Natural killer cell treated with Interleukin-12 subunit alpha and Interleukin-12 subunit beta and Interleukin-15 and Interleukin-18, amount 100 ng/mL, for 72 hours (primary cell): ENCODE measurements at regions not wholly inside any gene's neighbourhood (a gene's known extent, or its start where the extent isn't known, plus 50 kb on each side); places are given as distances from the start of the nearest gene placed in this dataset.

Experiments
- ATAC-seq, 2 donors: fragments of 150-1000 bp; cut with Tn5 transposase in 1 of 2; sonication (Bioruptor Pico), chemical (Tn5 transposase) in 1 of 2; 2 replicates each; pipeline ENCODE4 v1.10.0; 2021
- DNase-seq: peaks from one replicate; pipeline ENCODE4 v3.0.0; 2022; ENCODE audit warnings: low spot score
- H3K27ac Mint-ChIP-seq, 2 donors: 1 replicate in 1 of 2; 2 replicates in 1 of 2; pipeline ENCODE4 v1.8.0; 2022; ENCODE audit warnings: mixed read lengths in 2 of 2, mild to moderate bottlenecking in 1 of 2, moderate library complexity in 1 of 2
- H3K27me3 Mint-ChIP-seq, 2 donors: 1 replicate in 1 of 2; 2 replicates in 1 of 2; pipeline ENCODE4 v1.8.0; 2022; ENCODE audit warnings: mixed read lengths in 2 of 2
- H3K36me3 Mint-ChIP-seq: one replicate; pipeline ENCODE4 v1.8.0; 2022; ENCODE audit warnings: mixed read lengths
- H3K4me1 Mint-ChIP-seq, 2 donors: 1 replicate in 1 of 2; 2 replicates in 1 of 2; pipeline ENCODE4 v1.8.0; 2022; ENCODE audit warnings: low read depth in 2 of 2, mixed read lengths in 2 of 2, mild to moderate bottlenecking in 1 of 2
- H3K4me3 Mint-ChIP-seq: one replicate; pipeline ENCODE4 v1.8.0; 2022; ENCODE audit warnings: mixed read lengths
- H3K9me3 Mint-ChIP-seq: 2 replicates; pipeline ENCODE4 v1.8.0; 2022; ENCODE audit warnings: mixed read lengths

DNA sequence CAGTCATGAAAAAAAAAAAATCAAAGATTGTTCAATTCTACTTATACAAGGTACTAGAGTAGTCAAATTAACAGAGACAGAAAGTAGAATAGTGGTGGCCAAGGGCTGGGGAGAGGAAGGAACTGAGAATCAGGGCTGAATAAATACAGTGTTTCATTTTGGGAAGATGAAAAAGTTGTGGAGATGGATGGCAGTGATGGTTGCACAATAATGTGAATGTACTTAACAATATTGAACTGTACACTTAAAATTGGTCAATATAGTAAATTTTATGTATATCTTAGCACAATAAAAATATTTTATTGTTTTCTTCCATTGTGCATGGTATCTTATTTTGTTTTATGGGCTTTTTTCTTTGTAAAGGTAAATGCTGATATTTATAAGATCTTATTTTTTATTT lies 262.2 kb upstream of the AGTR1 start:
- DNase-seq (no peak), ATAC-seq (no peak)
- no peak overlapping the region for H3K27ac Mint-ChIP-seq
- no peaks in the 10 kb centered on the region for H3K36me3 Mint-ChIP-seq
- H3K4me3 Mint-ChIP-seq: no peak overlapping the region
- H3K9me3 Mint-ChIP-seq: peaks cover 20% of the 10 kb centered on the region
- H3K4me1 Mint-ChIP-seq: no peaks in the 10 kb centered on the region
- H3K27me3 Mint-ChIP-seq: no peaks in the 10 kb centered on the region

- Mint-ChIP-seq H3K27ac (no peak overlapping the region), H3K27me3 (no peaks in the 10 kb centered on the region), H3K36me3 (no peaks in the 10 kb centered on the region), H3K4me3 (no peak overlapping the region), H3K4me1 (no peaks in the 10 kb centered on the region), H3K9me3 (peaks cover 19% of the 10 kb centered on the region)
- DNase-seq (no peak), ATAC-seq (no peak)
Observed at GRCh38 chr3:148439254-148439822, 258.4 kb upstream of the AGTR1 start.

DNA sequence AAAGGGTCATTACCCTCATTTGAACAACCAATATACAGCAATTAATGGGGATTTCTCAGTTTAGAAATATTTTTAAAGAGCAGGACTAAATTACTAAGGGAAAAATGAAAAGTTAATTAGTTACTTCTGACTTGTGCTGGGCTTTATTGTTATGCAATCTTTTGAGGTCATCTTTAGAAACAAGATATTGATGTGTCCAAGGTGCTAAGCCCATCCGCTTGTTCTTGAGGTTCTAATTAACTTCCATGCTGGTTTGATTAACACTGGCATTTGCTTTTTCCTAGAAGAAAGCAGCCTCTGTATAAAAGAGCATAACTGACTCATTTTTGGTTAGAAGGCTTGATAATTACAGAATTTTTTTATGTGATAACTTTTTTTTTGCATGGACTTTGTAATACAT lies 256.5 kb upstream of the AGTR1 start:
- Mint-ChIP-seq H3K27ac (no peak overlapping the region), H3K36me3 (no peaks in the 10 kb centered on the region), H3K27me3 (no peaks in the 10 kb centered on the region), H3K9me3 (peaks cover 14% of the 10 kb centered on the region), H3K4me1 (no peaks in the 10 kb centered on the region), H3K4me3 (no peak overlapping the region)
- no peak for ATAC-seq
- no peak for DNase-seq

DNA sequence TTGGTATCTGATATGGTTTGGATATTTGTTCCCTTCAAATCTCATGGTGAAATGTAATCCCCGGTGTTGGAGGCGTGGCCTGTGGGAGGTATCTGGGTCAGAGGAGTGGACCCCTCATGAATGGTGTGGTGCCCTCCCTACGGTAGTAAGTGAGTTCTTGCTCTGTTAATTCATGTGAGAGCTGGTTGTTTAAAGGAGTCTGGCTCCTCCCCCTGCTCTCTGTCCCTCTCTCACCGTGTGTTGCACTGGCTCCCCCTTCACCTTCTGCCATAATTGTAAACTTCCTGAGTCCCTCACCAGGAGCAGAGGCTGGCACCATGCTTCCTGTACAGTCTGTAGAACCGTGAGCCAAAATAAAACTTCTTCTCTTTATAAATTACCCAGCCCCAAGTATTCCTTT lies 246.9 kb upstream of the AGTR1 start:
- no peaks in the 10 kb centered on the region for H3K27me3 Mint-ChIP-seq
- H3K4me3 Mint-ChIP-seq: no peak overlapping the region
- no peaks in the 10 kb centered on the region for H3K36me3 Mint-ChIP-seq
- no peak overlapping the region for H3K27ac Mint-ChIP-seq
- DNase-seq: no peak
- H3K9me3 Mint-ChIP-seq: peaks cover 10% of the 10 kb centered on the region
- H3K4me1 Mint-ChIP-seq: no peaks in the 10 kb centered on the region
- ATAC-seq: no peak

GRCh38 chr3:148451969-148452368 lies 245.7 kb upstream of the AGTR1 start:
- Mint-ChIP-seq H3K4me1 (no peaks in the 10 kb centered on the region), H3K27me3 (no peaks in the 10 kb centered on the region), H3K27ac (no peak overlapping the region), H3K4me3 (no peak overlapping the region), H3K36me3 (no peaks in the 10 kb centered on the region), H3K9me3 (peaks cover 8% of the 10 kb centered on the region)
- DNase-seq (no peak), ATAC-seq (no peak)

- ATAC-seq (no peak), DNase-seq (no peak)
- no peak overlapping the region for H3K4me3 Mint-ChIP-seq
- H3K27ac Mint-ChIP-seq: no peak overlapping the region
- no peaks in the 10 kb centered on the region for H3K4me1 Mint-ChIP-seq
- no peaks in the 10 kb centered on the region for H3K27me3 Mint-ChIP-seq
- peaks cover 8% of the 10 kb centered on the region for H3K9me3 Mint-ChIP-seq
- H3K36me3 Mint-ChIP-seq: no peaks in the 10 kb centered on the region
Observed at GRCh38 chr3:148453781-148454191, 243.9 kb upstream of the AGTR1 start.

DNA sequence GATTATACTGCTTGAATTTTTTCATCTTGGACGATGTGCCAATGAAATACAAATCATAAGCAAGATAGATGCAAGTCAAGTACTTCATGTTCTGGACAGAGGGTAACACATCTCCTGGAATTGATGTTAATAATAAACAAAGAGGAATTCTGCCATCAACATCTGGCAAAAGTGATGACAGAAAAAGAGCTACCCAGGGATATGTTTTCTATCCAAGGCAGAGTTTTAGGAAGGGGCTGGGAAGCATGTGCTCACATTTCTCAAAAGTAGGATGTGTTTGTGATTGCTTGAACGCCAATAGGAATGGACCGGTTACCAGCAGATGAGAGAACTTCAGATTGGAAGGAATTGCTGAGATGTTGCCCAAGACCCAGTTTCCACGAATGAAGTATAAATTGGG lies 242.6 kb upstream of the AGTR1 start:
- Mint-ChIP-seq H3K4me3 (no peak overlapping the region), H3K4me1 (no peaks in the 10 kb centered on the region), H3K9me3 (peaks cover 5% of the 10 kb centered on the region), H3K36me3 (no peaks in the 10 kb centered on the region), H3K27me3 (no peaks in the 10 kb centered on the region), H3K27ac (no peak overlapping the region)
- DNase-seq (no peak), ATAC-seq (no peak)

DNA sequence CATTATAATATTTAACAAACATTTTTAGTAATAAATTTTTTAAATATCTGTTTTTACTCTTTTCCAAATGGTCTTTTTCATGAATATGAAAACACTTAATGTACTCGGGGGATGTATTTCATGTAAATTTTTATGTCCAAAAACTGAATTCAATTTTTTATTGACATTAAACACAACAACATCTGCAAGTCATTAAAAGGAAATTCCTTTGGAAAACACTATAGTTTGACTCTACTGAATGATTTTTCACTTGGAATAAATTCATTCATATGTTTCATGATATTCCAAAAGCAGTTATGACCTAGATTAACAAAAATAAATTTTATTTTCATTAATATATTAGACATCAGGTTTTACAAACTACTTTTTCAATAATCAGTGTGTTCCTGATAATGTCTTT lies 239.8 kb upstream of the AGTR1 start:
- H3K4me3 Mint-ChIP-seq: no peak overlapping the region
- no peaks in the 10 kb centered on the region for H3K4me1 Mint-ChIP-seq
- DNase-seq: no peak
- peaks cover 5% of the 10 kb centered on the region for H3K9me3 Mint-ChIP-seq
- H3K36me3 Mint-ChIP-seq: no peaks in the 10 kb centered on the region
- H3K27me3 Mint-ChIP-seq: no peaks in the 10 kb centered on the region
- ATAC-seq: no peak
- H3K27ac Mint-ChIP-seq: no peak overlapping the region

- Mint-ChIP-seq H3K27ac (no peak overlapping the region), H3K36me3 (no peaks in the 10 kb centered on the region), H3K27me3 (no peaks in the 10 kb centered on the region), H3K4me3 (no peak overlapping the region), H3K9me3 (peaks cover 3% of the 10 kb centered on the region), H3K4me1 (no peaks in the 10 kb centered on the region)
- no peak for ATAC-seq
- no peak for DNase-seq
Observed at GRCh38 chr3:148459931-148460513, 237.7 kb upstream of the AGTR1 start.

GRCh38 chr3:148460686-148461085 lies 237.0 kb upstream of the AGTR1 start:
- Mint-ChIP-seq H3K9me3 (peaks cover 4% of the 10 kb centered on the region), H3K36me3 (no peaks in the 10 kb centered on the region), H3K4me1 (no peaks in the 10 kb centered on the region), H3K4me3 (no peak overlapping the region), H3K27ac (no peak overlapping the region), H3K27me3 (no peaks in the 10 kb centered on the region)
- DNase-seq: no peak
- no peak for ATAC-seq

GRCh38 chr3:148464246-148464645 lies 233.5 kb upstream of the AGTR1 start:
- Mint-ChIP-seq H3K36me3 (no peaks in the 10 kb centered on the region), H3K4me1 (no peaks in the 10 kb centered on the region), H3K4me3 (no peak overlapping the region), H3K27ac (no peak overlapping the region), H3K27me3 (no peaks in the 10 kb centered on the region), H3K9me3 (peaks cover 11% of the 10 kb centered on the region)
- DNase-seq (no peak), ATAC-seq (no peak)

DNA sequence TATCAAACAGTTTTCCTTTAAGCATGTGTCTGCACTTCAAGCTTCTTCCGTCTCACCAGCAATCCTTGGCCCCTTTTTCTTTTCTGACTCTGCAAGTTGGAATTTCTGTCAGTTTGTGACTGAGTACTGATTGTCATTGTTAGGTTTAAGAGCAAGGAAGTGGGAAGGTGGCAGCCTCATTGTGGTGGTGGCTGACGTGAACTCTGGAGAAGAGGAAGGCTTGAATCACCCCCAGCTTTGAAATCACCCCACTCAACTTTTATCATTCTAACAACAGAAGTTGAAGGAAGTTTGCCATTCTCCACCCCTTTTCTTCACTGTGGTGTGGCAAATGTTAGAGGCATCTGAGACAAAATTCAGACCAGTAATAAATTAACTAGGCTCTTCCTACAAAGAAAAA lies 231.6 kb upstream of the AGTR1 start:
- H3K36me3 Mint-ChIP-seq: no peaks in the 10 kb centered on the region
- H3K27me3 Mint-ChIP-seq: no peaks in the 10 kb centered on the region
- DNase-seq: no peak
- H3K27ac Mint-ChIP-seq: no peak overlapping the region
- ATAC-seq: no peak
- peaks cover 11% of the 10 kb centered on the region for H3K9me3 Mint-ChIP-seq
- H3K4me3 Mint-ChIP-seq: no peak overlapping the region
- no peaks in the 10 kb centered on the region for H3K4me1 Mint-ChIP-seq

DNA sequence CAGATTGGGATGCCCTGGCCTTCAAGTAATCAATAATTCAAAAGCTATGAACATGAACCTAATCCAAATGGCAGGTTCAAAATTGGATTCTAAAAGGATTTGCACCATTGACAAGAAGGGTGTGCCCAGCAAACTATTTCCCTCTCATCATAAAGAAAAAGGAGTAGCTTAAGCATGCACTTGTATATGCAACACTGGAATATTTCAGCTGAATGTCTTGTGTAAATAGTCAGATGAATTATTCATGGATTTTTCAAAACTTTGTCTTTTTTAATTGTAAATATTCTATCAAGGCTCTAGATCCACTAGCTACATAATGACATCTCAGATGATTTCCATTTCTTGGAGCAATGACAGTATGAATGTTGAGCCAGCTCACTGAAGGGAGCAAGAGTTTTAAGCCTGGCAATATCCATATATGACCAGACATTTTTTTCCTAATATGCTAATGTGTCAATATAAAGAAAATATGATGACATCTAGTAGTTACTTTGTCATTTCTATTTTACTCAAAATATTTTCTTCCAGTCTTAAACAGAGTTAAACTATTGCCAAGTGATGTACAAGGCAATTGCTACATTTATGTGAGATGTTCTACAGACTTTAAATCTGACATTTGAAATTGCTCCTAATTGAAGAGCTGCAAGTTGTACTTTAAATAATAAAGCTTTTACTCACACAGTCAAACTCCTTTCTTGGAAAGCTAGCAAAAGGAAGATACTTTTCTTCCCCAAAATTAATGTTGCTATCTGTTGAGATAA lies 230.5 kb upstream of the AGTR1 start:
- no peaks in the 10 kb centered on the region for H3K4me1 Mint-ChIP-seq

GRCh38 chr3:148477375-148477774 lies 220.3 kb upstream of the AGTR1 start:
- Mint-ChIP-seq H3K27me3 (no peaks in the 10 kb centered on the region), H3K27ac (no peak overlapping the region), H3K36me3 (peaks cover 5% of the 10 kb centered on the region), H3K9me3 (peaks cover 20% of the 10 kb centered on the region), H3K4me3 (no peak overlapping the region), H3K4me1 (no peaks in the 10 kb centered on the region)
- ATAC-seq: no peak
- DNase-seq: no peak

More for the DNA sequence above, 230.5 kb upstream of the AGTR1 start:
- DNase-seq (no peak), ATAC-seq (no peak)
- Mint-ChIP-seq H3K27me3 (no peaks in the 10 kb centered on the region), H3K27ac (no peak overlapping the region), H3K9me3 (peaks cover 11% of the 10 kb centered on the region), H3K4me3 (no peak overlapping the region), H3K36me3 (no peaks in the 10 kb centered on the region)
